Testis (tissue), 2 donors: ENCODE measurements at regions not wholly inside any gene's neighbourhood (a gene's known extent, or its start where the extent isn't known, plus 50 kb on each side); places are given as distances from the start of the nearest gene placed in this dataset.
"Not testable (repeated sequence)": the region's sequence is repeated elsewhere in the genome, so short reads cannot be mapped to it uniquely, and the experiment has no call there.

Source experiments
- POLR2A ChIP-seq: fragments of 450-650 bp; IDR thresholded peaks from one replicate; pipeline ENCODE4 v1.6.1; 2017; ENCODE audit warnings: antibody characterized with exemption, mild to moderate bottlenecking, moderate library complexity
- TF ChIP-seq, protein P1 (sequence below), 3 experiments: fragments of 450-650 bp in 2 of 3; fragments of 200-600 bp in 1 of 3; sonication (generic) in 1 of 3; IDR thresholded peaks; one replicate each; pipeline ENCODE4 v1.5.1; 2016 to 2019; ENCODE audit warnings: antibody characterized with exemption in 3 of 3, mild to moderate bottlenecking in 2 of 3, moderate library complexity in 1 of 3

DNA sequence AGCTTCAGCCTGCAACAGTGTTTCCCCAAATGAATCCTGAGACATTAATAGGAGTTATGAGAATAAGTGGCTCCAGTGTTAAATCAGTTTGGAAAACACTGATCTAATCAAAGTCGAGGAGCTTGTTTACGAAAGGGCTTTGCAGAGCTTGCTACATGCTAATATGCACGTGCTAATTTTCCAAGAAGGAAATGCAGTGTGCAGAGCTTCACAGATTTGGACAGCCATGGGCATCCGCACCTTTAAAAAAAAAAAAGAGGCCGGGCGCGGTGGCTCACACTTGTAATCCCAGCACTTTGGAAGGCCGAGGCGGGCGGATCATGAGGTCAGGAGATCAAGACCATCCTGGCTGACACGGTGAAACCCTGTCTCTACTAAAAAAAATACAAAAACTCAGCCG is 79.7 kb upstream of the LMO2 start:
- TF ChIP-seq, protein P1, sequence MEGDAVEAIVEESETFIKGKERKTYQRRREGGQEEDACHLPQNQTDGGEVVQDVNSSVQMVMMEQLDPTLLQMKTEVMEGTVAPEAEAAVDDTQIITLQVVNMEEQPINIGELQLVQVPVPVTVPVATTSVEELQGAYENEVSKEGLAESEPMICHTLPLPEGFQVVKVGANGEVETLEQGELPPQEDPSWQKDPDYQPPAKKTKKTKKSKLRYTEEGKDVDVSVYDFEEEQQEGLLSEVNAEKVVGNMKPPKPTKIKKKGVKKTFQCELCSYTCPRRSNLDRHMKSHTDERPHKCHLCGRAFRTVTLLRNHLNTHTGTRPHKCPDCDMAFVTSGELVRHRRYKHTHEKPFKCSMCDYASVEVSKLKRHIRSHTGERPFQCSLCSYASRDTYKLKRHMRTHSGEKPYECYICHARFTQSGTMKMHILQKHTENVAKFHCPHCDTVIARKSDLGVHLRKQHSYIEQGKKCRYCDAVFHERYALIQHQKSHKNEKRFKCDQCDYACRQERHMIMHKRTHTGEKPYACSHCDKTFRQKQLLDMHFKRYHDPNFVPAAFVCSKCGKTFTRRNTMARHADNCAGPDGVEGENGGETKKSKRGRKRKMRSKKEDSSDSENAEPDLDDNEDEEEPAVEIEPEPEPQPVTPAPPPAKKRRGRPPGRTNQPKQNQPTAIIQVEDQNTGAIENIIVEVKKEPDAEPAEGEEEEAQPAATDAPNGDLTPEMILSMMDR (IDR thresholded peaks at IDR 0.05): not testable (repeated sequence)
- not testable (repeated sequence) for TF ChIP-seq POLR2A
